Transverse colon (tissue), 4 donors: ENCODE measurements at regions not wholly inside any gene's neighbourhood (a gene's known extent, or its start where the extent isn't known, plus 50 kb on each side); places are given as distances from the start of the nearest gene placed in this dataset.

Source experiments
- DNase-seq: peaks from one replicate; pipeline ENCODE4 v3.0.0-alpha.2; 2019
- H3K27ac ChIP-seq, 4 donors: fragments of 200-600 bp; sonication (generic); 2 replicates each; pipeline ENCODE4 v1.5.1; 2016 to 2018; ENCODE audit warnings: inconsistent platforms in 4 of 4
- H3K27me3 ChIP-seq: fragments of 200-600 bp; sonication (generic); 2 replicates; pipeline ENCODE4 v1.5.1; 2017; ENCODE audit warnings: inconsistent platforms
- H3K36me3 ChIP-seq, 4 donors: fragments of 200-600 bp; sonication (generic); 2 replicates each; pipeline ENCODE4 v1.5.1; 2017 to 2019; ENCODE audit warnings: inconsistent platforms in 4 of 4
- H3K4me1 ChIP-seq, 4 donors: fragments of 200-600 bp; sonication (generic); 2 replicates each; pipeline ENCODE4 v1.5.1; 2017 to 2020; ENCODE audit warnings: inconsistent platforms in 4 of 4
- H3K4me3 ChIP-seq, 4 donors: fragments of 200-600 bp; sonication (generic); 1 replicate in 1 of 4; 2 replicates in 3 of 4; pipeline versions ENCODE4 v1.5.1 to v1.6.1; 2017 to 2019; ENCODE audit warnings: inconsistent platforms in 4 of 4
- H3K9me3 ChIP-seq, 2 donors: fragments of 200-600 bp; sonication (generic); 2 replicates each; pipeline ENCODE4 v1.5.1; 2017 to 2019; ENCODE audit warnings: inconsistent platforms in 2 of 2
- CTCF ChIP-seq, 5 experiments: fragments of 200-600 bp in 3 of 5; fragments of 450-650 bp in 2 of 5; sonication (generic) in 3 of 5; IDR thresholded peaks; 1 replicate in 2 of 5; 2 replicates in 3 of 5; pipeline ENCODE4 v1.5.1; 2016 to 2017; ENCODE audit warnings: antibody characterized with exemption in 5 of 5, inconsistent platforms in 3 of 5, mild to moderate bottlenecking in 2 of 5, moderate library complexity in 1 of 5
- EP300 ChIP-seq: sonication (generic); formaldehyde crosslinking; IDR thresholded peaks from one replicate; pipeline ENCODE4 v1.6.1; 2017; ENCODE audit warnings: antibody characterized with exemption, low read depth
- POLR2A ChIP-seq: fragments of 450-650 bp; IDR thresholded peaks from one replicate; pipeline ENCODE4 v1.6.1; 2016; ENCODE audit warnings: antibody characterized with exemption, mild to moderate bottlenecking, moderate library complexity
- POLR2AphosphoS5 ChIP-seq, 3 donors: sonication (generic); formaldehyde crosslinking; IDR thresholded peaks; one replicate each; pipeline ENCODE4 v1.6.1; 2016; ENCODE audit warnings: antibody characterized with exemption in 3 of 3
- WGBS, 2 donors: methylation state at CpG; one replicate each; pipeline ENCODE4 v1.1.5; 2018; ENCODE audit warnings: low coverage in 1 of 2; 5-methylcytosine and 5-hydroxymethylcytosine counted together
- in situ Hi-C, 4 donors: fragments of 200-750 bp; cut with MboI; loops; one replicate each; pipeline versions ENCODE4 v1.15.0 to v1.15.1; 2017; ENCODE audit warnings: low sequenced_read_pairs in 3 of 4, low pct_ligation_motif_present in 1 of 4, low pct_unique_long_range_greater_than_20kb in 1 of 4
- intact Hi-C: fragments of 100-400 bp; cut with DNase I; formaldehyde crosslinking; loops from one replicate; pipeline ENCODE4 v1.15.1; 2023; ENCODE audit warnings: low total_unique reads

DNA sequence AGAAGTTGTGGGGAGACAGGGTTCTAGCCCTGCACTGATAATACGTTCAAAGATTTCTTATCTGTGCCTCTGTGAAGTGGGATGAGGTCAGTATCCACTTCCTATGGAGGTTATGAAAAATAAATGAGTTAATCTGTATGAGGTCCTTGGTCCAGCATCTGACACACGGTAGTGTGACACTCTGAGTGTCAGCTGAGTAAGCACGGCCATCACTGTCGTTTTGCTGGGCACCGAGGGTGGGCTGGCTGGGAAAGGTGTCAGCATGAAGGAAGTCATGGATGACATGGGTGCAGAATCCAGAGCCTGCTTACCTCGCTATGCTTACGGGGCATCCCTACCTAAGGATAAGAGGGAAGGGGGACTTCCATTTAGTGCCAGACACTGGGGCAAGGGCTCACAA, 150.3 kb downstream of the INHBB start:
- WGBS, 2 donors: 76 to 100% methylated on average over 1 to 7 of the region's 7 CpGs

DNA sequence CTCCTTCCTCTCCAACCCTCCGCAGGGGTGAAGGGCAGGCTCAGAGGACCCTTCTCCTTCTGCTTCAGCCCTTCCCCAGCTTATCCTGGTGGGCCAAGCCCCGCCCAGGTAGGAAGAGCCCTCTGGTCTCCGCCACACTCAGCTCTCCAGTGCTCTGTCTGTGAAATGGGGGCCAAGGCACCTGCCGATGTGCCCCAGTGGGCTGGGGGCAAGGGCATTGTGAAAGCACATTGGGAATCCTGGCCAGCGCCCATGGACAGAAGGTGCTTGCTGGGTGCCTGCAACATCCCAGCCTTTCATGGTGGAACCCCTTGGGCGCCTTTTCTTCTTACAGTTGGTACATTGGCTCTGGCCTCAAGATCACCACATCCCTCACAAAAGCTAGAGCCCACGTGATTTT, 150.8 kb downstream of the INHBB start:
- 80 to 100% methylated on average over 1 to 7 of the region's 7 CpGs for WGBS, 2 donors
- Histone ChIP-seq H3K9me3 (no peaks in the 10 kb centered on the region), H3K27me3 (peaks cover 4% of the 10 kb centered on the region), H3K4me3 (no peak overlapping the region), H3K36me3 (no peaks in the 10 kb centered on the region), H3K27ac (no peak overlapping the region), H3K4me1 (no peaks in the 10 kb centered on the region)
- intact Hi-C loops (loop anchor here (5.0 kb wide), 1 partner anchor 1291 kb away; no protein-coding TSS in a partner anchor), in situ Hi-C loops (no loop called here)
- DNase-seq: no peak
- TF ChIP-seq POLR2A (no peak), CTCF (IDR thresholded peaks at IDR 0.05) (no peak), EP300 (no peak), POLR2AphosphoS5 (IDR thresholded peaks at IDR 0.05) (no peak)

More for the DNA sequence above, 150.3 kb downstream of the INHBB start:
- no peak for DNase-seq
- no peak for TF ChIP-seq POLR2A
- TF ChIP-seq POLR2AphosphoS5 (IDR thresholded peaks at IDR 0.05): no peak
- TF ChIP-seq EP300: no peak
- TF ChIP-seq CTCF (IDR thresholded peaks at IDR 0.05): no peak
- H3K4me1 ChIP-seq: no peaks in the 10 kb centered on the region
- intact Hi-C loops (loop anchor here (5.0 kb wide), 1 partner anchor 1291 kb away; no protein-coding TSS in a partner anchor), in situ Hi-C loops (no loop called here)
- H3K36me3 ChIP-seq: no peaks in the 10 kb centered on the region
- H3K27ac ChIP-seq: no peak overlapping the region
- H3K27me3 ChIP-seq: peaks cover 4% of the 10 kb centered on the region
- H3K4me3 ChIP-seq: no peak overlapping the region
- no peaks in the 10 kb centered on the region for H3K9me3 ChIP-seq

GRCh38 chr2:120497261-120497977, 151.5 kb downstream of the INHBB start:
- Histone ChIP-seq H3K36me3 (no peaks in the 10 kb centered on the region), H3K4me1 (no peaks in the 10 kb centered on the region), H3K4me3 (no peak overlapping the region), H3K9me3 (no peaks in the 10 kb centered on the region), H3K27ac (no peak overlapping the region), H3K27me3 (peaks cover 4% of the 10 kb centered on the region)
- no peak for DNase-seq
- intact Hi-C loops (loop anchor here (5.0 kb wide), 1 partner anchor 1290 kb away; no protein-coding TSS in a partner anchor), in situ Hi-C loops (no loop called here)
- no peak for TF ChIP-seq POLR2A
- no peak for TF ChIP-seq CTCF (IDR thresholded peaks at IDR 0.05)
- TF ChIP-seq EP300: no peak
- no peak for TF ChIP-seq POLR2AphosphoS5 (IDR thresholded peaks at IDR 0.05)
- WGBS, 2 donors: 75 to 82% methylated on average over 1 to 7 of the region's 7 CpGs

- Histone ChIP-seq H3K4me1 (no peaks in the 10 kb centered on the region), H3K4me3 (no peak overlapping the region), H3K9me3 (no peaks in the 10 kb centered on the region), H3K27ac (no peak overlapping the region), H3K27me3 (peaks cover 4% of the 10 kb centered on the region), H3K36me3 (no peaks in the 10 kb centered on the region)
- in situ Hi-C loops (no loop called here), intact Hi-C loops (loop anchor here (5.0 kb wide), 1 partner anchor 1289 kb away; no protein-coding TSS in a partner anchor)
- TF ChIP-seq POLR2A (no peak), EP300 (no peak), POLR2AphosphoS5 (IDR thresholded peaks at IDR 0.05) (no peak), CTCF (IDR thresholded peaks at IDR 0.05) (no peak)
- no peak for DNase-seq
- whole genome bisulfite sequencing, 2 donors: 83% methylated on average over 3 of the region's 3 CpGs; no CpG with 5 or more reads in 1 of the 2 donors
These were observed 152.2 kb downstream of the INHBB start for GRCh38 chr2:120498121-120498520.
